Tibial nerve (tissue), 3 donors: ENCODE measurements at regions not wholly inside any gene's neighbourhood (a gene's known extent, or its start where the extent isn't known, plus 50 kb on each side); places are given as distances from the start of the nearest gene placed in this dataset.

Experiments used
- POLR2A ChIP-seq, 2 donors: fragments of 450-650 bp; IDR thresholded peaks; one replicate each; pipeline ENCODE4 v1.6.1; 2017; ENCODE audit warnings: antibody characterized with exemption in 2 of 2, mild to moderate bottlenecking in 2 of 2, moderate library complexity in 2 of 2
- TF ChIP-seq, protein P1 (sequence below), 5 experiments: fragments of 200-600 bp in 3 of 5; fragments of 450-650 bp in 2 of 5; sonication (generic) in 3 of 5; IDR thresholded peaks; one replicate each; pipeline ENCODE4 v1.5.1; 2016 to 2019; ENCODE audit warnings: antibody characterized with exemption in 5 of 5, mild to moderate bottlenecking in 3 of 5, moderate library complexity in 2 of 5

- TF ChIP-seq, protein P1, sequence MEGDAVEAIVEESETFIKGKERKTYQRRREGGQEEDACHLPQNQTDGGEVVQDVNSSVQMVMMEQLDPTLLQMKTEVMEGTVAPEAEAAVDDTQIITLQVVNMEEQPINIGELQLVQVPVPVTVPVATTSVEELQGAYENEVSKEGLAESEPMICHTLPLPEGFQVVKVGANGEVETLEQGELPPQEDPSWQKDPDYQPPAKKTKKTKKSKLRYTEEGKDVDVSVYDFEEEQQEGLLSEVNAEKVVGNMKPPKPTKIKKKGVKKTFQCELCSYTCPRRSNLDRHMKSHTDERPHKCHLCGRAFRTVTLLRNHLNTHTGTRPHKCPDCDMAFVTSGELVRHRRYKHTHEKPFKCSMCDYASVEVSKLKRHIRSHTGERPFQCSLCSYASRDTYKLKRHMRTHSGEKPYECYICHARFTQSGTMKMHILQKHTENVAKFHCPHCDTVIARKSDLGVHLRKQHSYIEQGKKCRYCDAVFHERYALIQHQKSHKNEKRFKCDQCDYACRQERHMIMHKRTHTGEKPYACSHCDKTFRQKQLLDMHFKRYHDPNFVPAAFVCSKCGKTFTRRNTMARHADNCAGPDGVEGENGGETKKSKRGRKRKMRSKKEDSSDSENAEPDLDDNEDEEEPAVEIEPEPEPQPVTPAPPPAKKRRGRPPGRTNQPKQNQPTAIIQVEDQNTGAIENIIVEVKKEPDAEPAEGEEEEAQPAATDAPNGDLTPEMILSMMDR (IDR thresholded peaks at IDR 0.05) = no peak
- TF ChIP-seq POLR2A (IDR thresholded peaks at IDR 0.05) = no peak
Measured at GRCh38 chrX:1784773-1785172, 169.9 kb downstream of the ASMT start.
